ENCODE measurements at regions not wholly inside any gene's neighbourhood (a gene's known extent, or its start where the extent isn't known, plus 50 kb on each side); places are given as distances from the start of the nearest gene placed in this dataset.

DNA sequence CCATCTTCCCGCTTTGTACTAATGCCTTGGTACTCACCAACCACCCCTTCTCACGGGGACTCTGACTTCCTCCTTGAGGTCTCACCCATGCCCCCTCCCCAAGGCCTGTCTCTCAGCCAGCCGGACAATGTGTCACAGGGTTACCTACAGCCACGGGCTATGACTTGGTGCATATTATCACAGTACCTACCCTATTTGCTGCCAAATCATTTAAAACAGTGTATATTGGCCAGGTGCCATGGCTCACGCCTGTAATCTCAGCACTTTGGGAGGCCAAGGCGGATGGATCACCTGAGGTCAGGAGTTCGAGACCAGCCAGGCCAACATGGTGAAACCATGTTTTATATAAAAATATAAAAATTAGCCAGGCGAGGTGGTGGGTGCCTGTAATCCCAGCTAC lies 93.4 kb upstream of the TBL1XR1 start:
- no peak for TF ChIP-seq EZH2 (IDR thresholded peaks at IDR 0.05; ENCODE audit: borderline replicate concordance, insufficient read depth, low read depth, low read length, poor library complexity, severe bottlenecking)
- TF ChIP-seq, protein P1, sequence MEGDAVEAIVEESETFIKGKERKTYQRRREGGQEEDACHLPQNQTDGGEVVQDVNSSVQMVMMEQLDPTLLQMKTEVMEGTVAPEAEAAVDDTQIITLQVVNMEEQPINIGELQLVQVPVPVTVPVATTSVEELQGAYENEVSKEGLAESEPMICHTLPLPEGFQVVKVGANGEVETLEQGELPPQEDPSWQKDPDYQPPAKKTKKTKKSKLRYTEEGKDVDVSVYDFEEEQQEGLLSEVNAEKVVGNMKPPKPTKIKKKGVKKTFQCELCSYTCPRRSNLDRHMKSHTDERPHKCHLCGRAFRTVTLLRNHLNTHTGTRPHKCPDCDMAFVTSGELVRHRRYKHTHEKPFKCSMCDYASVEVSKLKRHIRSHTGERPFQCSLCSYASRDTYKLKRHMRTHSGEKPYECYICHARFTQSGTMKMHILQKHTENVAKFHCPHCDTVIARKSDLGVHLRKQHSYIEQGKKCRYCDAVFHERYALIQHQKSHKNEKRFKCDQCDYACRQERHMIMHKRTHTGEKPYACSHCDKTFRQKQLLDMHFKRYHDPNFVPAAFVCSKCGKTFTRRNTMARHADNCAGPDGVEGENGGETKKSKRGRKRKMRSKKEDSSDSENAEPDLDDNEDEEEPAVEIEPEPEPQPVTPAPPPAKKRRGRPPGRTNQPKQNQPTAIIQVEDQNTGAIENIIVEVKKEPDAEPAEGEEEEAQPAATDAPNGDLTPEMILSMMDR (IDR thresholded peaks at IDR 0.05): no peak
